Stimulated activated naive CD8-positive, alpha-beta T cell treated with anti-CD3 and anti-CD28 coated beads, Interleukin-15, Interleukin-2, amounts not matched to agents 100 U/mL and 50 U/mL, for 24 hours (primary cell): ENCODE measurements at regions not wholly inside any gene's neighbourhood (a gene's known extent, or its start where the extent isn't known, plus 50 kb on each side); places are given as distances from the start of the nearest gene placed in this dataset.
A peak's percentile ranks its signal among the peaks of the same experiment; 100 is the strongest.

ENCODE experiments used
- ATAC-seq: fragments of 150-1000 bp; cut with Tn5 transposase; one replicate; pipeline ENCODE4 v1.10.0; 2021
- DNase-seq: peaks from one replicate; pipeline ENCODE4 v3.0.0; 2021

- DNase-seq, result no peak
- no peak for ATAC-seq
These were observed 142.8 kb upstream of the STT3B start for GRCh38 chr3:31389939-31390338.

DNA sequence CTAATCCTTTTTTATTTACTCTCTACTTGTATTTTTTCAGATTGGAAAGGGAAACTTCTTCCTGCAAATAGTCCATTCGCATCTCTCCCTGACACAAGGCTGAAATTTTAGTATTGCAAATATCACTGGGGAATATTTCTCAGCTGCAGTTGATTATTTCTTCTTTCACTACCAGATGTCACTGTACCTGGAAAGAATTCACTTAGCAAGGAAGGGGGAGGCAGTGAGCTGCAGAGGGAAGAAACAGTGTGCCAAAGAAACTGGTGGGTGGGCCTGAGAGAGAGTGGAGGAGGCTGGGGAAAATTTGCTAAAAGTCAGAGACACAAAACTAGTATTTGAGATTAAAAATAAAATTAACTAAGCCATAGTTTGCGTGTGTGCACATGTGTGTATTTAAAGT, 142.3 kb upstream of the STT3B start:
- DNase-seq, result no peak
- no peak for ATAC-seq

GRCh38 chr3:31391150-31391549, 141.6 kb upstream of the STT3B start:
- DNase-seq, result no peak
- no peak for ATAC-seq

- DNase-seq (no peak), ATAC-seq (no peak)
These were observed 140.2 kb upstream of the STT3B start for GRCh38 chr3:31392568-31392967.

DNA sequence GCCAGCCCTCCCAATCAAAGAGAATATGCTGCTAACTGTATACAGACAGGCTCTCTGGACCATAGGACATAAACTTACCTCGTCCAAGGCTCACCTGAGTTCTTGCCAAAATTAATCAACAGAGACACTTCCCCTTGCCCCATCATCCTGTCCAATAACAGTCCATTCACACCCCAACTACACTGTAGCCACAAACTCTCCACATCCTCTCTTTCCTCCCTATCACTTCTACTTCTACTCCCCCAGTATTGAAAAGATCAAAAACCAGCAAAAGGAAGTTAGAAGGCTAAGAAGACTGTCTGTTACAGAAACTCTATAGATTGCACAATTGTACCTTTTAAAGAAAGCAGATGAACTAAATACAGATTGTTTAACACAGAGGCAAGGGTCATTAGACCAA, 133.5 kb upstream of the STT3B start:
- DNase-seq (no peak), ATAC-seq (no peak)

DNA sequence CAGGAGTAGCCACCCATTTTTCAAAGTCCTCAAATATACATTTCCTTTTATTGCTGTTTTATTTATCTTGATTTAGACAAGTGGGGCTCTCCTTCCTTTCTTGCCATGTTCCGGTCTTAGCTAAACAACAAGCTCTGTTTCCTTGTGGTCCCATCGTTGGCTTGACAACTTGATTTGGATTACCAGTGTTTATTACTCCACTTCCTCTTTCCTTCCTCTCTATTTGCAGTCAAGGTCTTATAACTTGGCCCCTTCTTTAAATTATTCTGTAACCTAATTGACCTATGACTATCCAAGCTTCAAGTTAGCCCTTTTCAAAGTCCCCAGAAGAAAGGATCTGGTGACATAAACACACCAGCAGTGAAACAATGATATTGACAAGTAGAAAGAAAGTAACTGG, 130.6 kb upstream of the STT3B start:
- ATAC-seq, result no peak

GRCh38 chr3:31403197-31403596, 129.5 kb upstream of the STT3B start:
- no peak for DNase-seq
- ATAC-seq, result no peak

More for the DNA sequence above, 130.6 kb upstream of the STT3B start:
- no peak for DNase-seq

DNA sequence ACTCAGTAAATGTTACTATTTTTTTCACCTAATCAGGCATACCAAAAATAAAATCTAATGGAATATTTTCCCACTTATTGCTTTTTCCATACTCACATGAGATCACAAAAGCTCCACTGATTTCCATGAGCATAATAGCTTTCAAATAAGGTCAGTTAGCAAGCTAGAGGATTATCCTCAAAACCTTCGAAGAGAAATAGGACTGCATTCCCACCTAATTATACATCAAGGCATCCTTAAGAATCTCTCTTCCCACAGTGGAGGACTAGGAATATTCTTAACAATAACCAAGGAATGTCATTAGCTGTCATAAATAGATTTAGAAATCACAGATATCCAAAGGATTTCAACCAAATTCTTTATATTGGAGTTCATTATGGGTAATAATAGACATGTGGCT, 127.9 kb upstream of the STT3B start:
- no peak for DNase-seq
- no peak for ATAC-seq

GRCh38 chr3:31405515-31405914, 127.2 kb upstream of the STT3B start:
- ATAC-seq (no peak), DNase-seq (no peak)

DNA sequence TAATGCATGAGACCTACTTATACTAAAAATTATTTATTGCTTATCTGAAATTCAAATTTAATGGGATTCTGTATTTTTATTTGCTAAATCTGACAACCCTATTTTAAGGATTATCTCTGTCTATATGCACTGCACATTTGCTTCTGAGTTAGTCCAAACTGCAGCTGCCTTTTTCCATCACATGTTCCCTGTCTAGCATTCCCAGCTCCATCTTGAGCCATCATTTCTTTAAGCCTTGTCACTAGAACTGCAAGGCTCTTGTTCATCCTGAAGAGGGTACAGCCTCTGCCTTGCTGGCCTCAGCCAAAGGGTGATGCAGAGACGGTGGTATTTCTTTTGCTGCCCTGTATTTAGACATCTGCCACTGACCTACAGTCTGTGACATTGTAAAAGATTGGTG, 125.8 kb upstream of the STT3B start:
- ATAC-seq (no peak), DNase-seq (no peak)

DNA sequence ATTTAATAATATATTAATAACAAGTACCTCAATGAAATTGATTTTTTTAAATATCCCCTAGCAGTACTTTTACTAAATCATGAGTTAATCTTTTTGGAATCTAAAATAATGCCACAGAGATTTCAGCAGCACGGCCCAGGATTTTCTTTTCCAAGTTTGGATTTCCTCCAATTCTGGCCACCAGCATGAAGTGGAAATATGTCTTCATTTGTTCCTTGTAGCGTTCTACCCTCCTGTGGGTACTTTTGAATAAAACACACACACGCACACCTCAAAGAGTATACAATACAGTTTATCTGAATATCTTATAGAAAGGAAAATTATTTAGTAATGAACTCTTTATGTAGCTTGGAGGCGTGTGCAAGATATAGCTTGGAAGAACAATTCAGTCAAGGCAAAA, 125.1 kb upstream of the STT3B start:
- no peak for ATAC-seq
- no peak for DNase-seq

GRCh38 chr3:31408720-31409119, 124.0 kb upstream of the STT3B start:
- ATAC-seq (no peak), DNase-seq (no peak)

GRCh38 chr3:31409389-31409788, 123.3 kb upstream of the STT3B start:
- no peak for ATAC-seq
- no peak for DNase-seq

- DNase-seq, result no peak
- no peak for ATAC-seq
These were observed 122.9 kb upstream of the STT3B start for GRCh38 chr3:31409866-31410265.

DNA sequence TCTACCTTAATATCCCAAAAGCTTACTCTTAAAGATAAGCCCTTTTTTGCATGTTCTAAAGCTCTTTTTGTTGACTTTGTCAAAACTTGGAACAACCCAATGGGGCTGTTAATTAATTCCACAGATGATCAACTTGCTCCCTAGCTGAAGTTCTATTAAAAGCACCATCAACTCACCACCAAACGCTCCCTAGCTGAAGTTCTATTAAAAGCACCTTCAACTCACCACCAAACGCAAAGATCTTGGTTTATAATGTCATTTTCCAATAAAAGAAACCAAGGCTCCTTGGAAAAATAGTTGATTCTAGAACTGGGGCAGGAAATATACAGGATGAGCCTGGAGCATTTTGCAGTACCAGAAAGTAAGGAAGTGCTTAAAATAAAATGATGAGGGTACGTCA, 122.3 kb upstream of the STT3B start:
- no peak for DNase-seq
- no peak for ATAC-seq

GRCh38 chr3:31412832-31413231, 119.9 kb upstream of the STT3B start:
- no peak for DNase-seq
- ATAC-seq, result no peak

DNA sequence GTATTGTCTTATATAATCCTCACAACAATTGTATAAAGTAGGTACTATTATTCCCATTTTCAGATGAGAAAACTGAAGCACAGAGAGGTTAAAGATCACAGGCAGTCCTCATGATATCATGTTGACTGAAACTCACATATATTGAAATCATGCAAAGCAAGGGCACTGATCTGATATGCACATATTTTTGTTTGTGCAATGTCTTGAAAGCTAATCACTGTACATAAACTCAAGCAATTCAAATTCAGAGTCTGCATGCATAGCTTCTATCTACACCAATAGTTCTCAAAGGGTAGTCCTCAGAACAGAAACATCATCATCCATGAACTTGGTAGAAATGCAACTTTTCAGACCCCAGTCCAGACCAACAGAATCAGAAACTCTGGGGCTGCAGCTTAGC, 119.2 kb upstream of the STT3B start:
- DNase-seq, result no peak
- no peak for ATAC-seq

- ATAC-seq (no peak), DNase-seq (no peak)
These were observed 115.7 kb upstream of the STT3B start for GRCh38 chr3:31416980-31417379.

DNA sequence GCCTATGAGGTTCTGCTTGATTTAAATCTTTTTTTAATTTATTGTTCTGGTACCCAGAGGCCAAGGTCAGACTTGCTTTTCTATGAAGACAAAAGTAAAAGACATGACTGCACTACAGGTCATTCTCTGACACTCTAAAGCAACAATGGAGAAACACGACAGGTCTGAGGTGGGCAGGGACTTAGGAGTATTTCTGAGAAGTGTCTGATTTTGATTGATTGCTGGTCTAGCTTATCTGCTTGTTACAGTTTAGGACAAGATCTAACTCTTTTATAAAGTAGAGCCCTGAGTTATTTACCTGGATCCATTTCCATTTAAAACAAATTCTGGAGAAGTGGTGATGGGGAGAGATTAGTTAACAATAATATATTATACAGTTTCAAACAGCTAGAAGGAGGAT, 115.2 kb upstream of the STT3B start:
- ATAC-seq, result no peak
- DNase-seq, result no peak

DNA sequence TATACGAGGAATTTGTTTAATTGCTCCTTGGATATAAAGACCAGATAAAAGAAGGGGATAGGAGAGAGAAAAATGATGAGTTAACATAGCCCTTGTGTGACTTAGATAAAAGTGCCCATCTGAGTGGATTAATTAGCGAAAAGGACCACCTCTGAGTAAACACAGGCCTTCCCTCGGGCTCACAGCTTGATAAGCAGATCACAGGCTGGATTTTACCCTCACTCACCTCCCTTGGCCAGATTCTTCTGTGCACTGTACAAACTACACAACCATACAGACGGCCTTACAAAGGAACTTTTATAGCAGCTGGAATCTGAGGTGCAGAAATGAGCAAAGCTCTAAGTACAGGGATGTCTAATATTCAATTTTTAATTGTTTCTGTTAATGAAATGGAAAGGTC, 112.4 kb upstream of the STT3B start:
- DNase-seq (no peak), ATAC-seq (no peak)

DNA sequence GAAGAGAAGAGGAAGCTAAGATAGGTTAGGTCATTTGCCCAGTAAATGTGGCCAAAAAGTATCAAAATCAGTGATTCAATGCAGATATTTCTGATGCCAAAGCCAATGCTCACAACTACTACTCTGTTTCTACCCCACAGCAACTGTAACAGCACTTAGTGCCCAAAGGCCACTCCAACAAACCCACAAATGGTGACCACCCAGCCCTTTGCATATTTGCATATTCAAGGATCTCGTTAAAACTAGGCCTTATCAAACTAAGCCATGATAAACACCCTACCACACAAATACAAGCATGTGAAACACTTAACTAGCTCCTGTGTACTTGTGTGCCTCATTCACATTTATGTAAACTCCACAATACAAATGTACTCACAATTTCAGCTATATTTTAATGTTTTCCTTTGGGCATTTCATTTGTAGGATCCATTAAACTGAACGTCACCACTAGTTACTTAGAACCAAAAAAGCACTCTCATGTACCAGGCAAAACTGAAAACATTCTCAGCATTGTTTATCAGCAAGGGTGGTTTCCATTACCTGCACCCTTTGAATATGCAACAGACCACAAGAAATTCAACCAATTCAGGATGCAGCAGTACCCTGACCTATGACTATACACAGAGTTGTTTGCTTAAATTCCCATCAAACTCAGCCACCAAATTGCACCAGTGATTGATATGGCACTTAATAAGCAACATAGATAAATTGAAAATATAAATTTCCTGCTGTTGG, 111.2 kb upstream of the STT3B start:
- peak; percentile 28 for ATAC-seq
- DNase-seq, result no peak

DNA sequence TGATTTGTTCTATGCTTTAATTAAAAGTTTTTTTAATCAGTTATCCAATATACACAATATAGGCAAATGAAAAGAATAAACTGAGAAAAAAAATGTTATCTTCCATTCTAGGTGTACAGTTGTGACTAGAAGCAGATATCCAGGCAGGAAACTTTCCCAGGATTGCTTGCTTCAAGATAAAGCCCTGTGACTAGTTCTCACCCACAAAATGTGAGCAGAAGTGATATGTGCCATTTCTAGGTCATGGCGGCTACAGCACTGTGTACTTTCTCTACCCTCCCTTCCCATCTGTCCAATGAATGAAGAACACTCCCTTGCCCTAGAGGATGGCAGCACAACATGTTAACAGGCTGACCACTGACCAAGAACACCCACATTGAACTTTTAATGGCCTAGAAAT, 110.5 kb upstream of the STT3B start:
- ATAC-seq (no peak), DNase-seq (no peak)

GRCh38 chr3:31423482-31423881, 109.2 kb upstream of the STT3B start:
- DNase-seq (no peak), ATAC-seq (no peak)

- ATAC-seq (no peak), DNase-seq (no peak)
These were observed 107.3 kb upstream of the STT3B start for GRCh38 chr3:31425401-31425800.

DNA sequence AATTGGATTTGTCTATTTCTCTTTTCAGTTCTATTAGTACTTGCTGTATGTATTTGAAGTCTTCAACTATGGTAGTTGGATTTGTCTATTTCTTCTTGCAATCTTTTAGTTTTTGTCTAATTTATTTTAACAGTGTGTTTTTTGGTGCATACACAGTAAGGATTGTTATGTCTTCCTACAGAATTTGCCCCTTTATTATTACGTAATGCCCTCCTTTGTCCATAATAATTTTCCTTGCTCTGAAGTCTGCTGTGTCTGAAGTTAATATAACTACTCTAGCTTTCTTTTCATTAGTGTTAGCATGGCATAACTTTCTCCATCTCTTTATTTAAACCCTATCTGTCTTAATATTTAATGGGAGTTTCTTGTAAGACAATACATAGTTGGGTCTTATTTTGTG, 105.1 kb upstream of the STT3B start:
- ATAC-seq (no peak), DNase-seq (no peak)
